OCI-LY7 (cell line): ENCODE measurements at regions not wholly inside any gene's neighbourhood (a gene's known extent, or its start where the extent isn't known, plus 50 kb on each side); places are given as distances from the start of the nearest gene placed in this dataset.

ENCODE experiments used
- BruUV-seq: library from RNA; stranded (reverse); fragments of 400-500 nt; replicated peaks from 2 replicates; lab custom pipeline; 2021; lab: Mats Ljungman, UMichigan
- CTCF ChIA-PET: fragments of 300-600 bp; sonication (Branson Sonifier 250); formaldehyde crosslinking; loops from one replicate; lab custom pipeline; 2022; ENCODE audit warnings: antibody characterized with exemption; ENCODE audit not compliant: unreplicated experiment; lab: Charles Lee
- POLR2A ChIA-PET: fragments of 300-600 bp; sonication (Branson Sonifier 250); formaldehyde crosslinking; loops from one replicate; lab custom pipeline; 2022; ENCODE audit warnings: antibody characterized with exemption; lab: Charles Lee
- DNase-seq: peaks from one replicate; pipeline ENCODE4 v3.0.0-alpha.2; 2015; ENCODE audit warnings: low spot score
- H2AFZ ChIP-seq: fragments of 200-600 bp; sonication (generic), shearing (Covaris generic); 2 replicates; pipeline ENCODE4 v1.6.1; 2014; ENCODE audit warnings: mild to moderate bottlenecking, antibody characterized with exemption, low read length, moderate library complexity
- H3K27ac ChIP-seq: fragments of 200-600 bp; sonication (generic); 2 replicates; pipeline ENCODE4 v1.5.1; 2014; ENCODE audit warnings: mixed run types, low read depth, mild to moderate bottlenecking, moderate library complexity, low read length, inconsistent platforms; ENCODE audit not compliant: poor library complexity, severe bottlenecking
- H3K36me3 ChIP-seq: fragments of 200-600 bp; sonication (generic); 2 replicates; pipeline ENCODE4 v1.6.1; 2014; ENCODE audit warnings: mild to moderate bottlenecking, antibody characterized with exemption, low read length, moderate library complexity, mixed read lengths; ENCODE audit not compliant: insufficient read depth
- H3K4me1 ChIP-seq: fragments of 200-600 bp; sonication (generic); 2 replicates; pipeline ENCODE4 v1.5.1; 2014; ENCODE audit warnings: mild to moderate bottlenecking, low read length; ENCODE audit not compliant: insufficient read depth, poor library complexity, severe bottlenecking
- H3K4me2 ChIP-seq: fragments of 200-600 bp; sonication (generic); 2 replicates; pipeline ENCODE4 v1.6.1; 2014; ENCODE audit warnings: mild to moderate bottlenecking, low read length
- H3K4me3 ChIP-seq: fragments of 200-600 bp; sonication (generic); 2 replicates; pipeline ENCODE4 v1.5.1; 2014; ENCODE audit warnings: mild to moderate bottlenecking, low read depth, low read length; ENCODE audit not compliant: poor library complexity, severe bottlenecking
- H3K79me2 ChIP-seq: fragments of 200-600 bp; sonication (generic); 2 replicates; pipeline ENCODE4 v1.6.1; 2016; ENCODE audit warnings: low read depth, mild to moderate bottlenecking, low read length, moderate library complexity, mixed read lengths; ENCODE audit not compliant: insufficient read depth
- H3K9me2 ChIP-seq: fragments of 200-600 bp; sonication (generic); 2 replicates; pipeline ENCODE4 v1.6.1; 2016; ENCODE audit warnings: mild to moderate bottlenecking, low read length, mixed read lengths; ENCODE audit not compliant: insufficient read depth
- H3K9me3 ChIP-seq: fragments of 200-600 bp; sonication (generic); 2 replicates; pipeline ENCODE4 v1.6.1; 2014; ENCODE audit warnings: mild to moderate bottlenecking, mixed run types, low read length, mixed read lengths
- H4K20me1 ChIP-seq: fragments of 200-600 bp; sonication (generic); 2 replicates; pipeline ENCODE4 v1.6.1; 2014; ENCODE audit warnings: mild to moderate bottlenecking, antibody characterized with exemption, low read length, moderate library complexity, mixed read lengths; ENCODE audit not compliant: insufficient read depth
- CTCF ChIP-seq: fragments of 200-600 bp; sonication (generic); conservative IDR thresholded peaks from 2 replicates; pipeline ENCODE4 v1.5.1; 2014; ENCODE audit warnings: mild to moderate bottlenecking, antibody characterized with exemption, low read length, moderate library complexity, mixed read lengths
- EZH2phosphoT487 ChIP-seq: fragments of 200-600 bp; sonication (generic); IDR thresholded peaks from 2 replicates; pipeline ENCODE4 v1.6.1; 2018; ENCODE audit warnings: low read depth, borderline replicate concordance, mild to moderate bottlenecking, mixed run types, antibody characterized with exemption, low read length, moderate library complexity, mixed read lengths
- intact Hi-C: fragments of 100-400 bp; cut with micrococcal nuclease; formaldehyde crosslinking; loops from one replicate; pipeline ENCODE4 v1.10.0; 2022; ENCODE audit not compliant: unreplicated experiment

GRCh38 chr1:157239936-157240335, 101.7 kb upstream of the ETV3 start:
- no peaks in the 10 kb centered on the region for H3K9me3 ChIP-seq
- no TSS peak for BruUV-seq
- TF ChIP-seq EZH2phosphoT487 (no peak), CTCF (no peak)
- intact Hi-C loops: no loop called here
- ChIA-PET CTCF (no interaction called here), POLR2A (no interaction called here)
- no peaks in the 10 kb centered on the region for H3K9me2 ChIP-seq
- no peaks in the 10 kb centered on the region for H3K79me2 ChIP-seq
- H3K36me3 ChIP-seq: no peaks in the 10 kb centered on the region
- DNase-seq: no peak
- H3K4me3 ChIP-seq: no peak overlapping the region
- no peak overlapping the region for H2AFZ ChIP-seq
- H3K27ac ChIP-seq: no peak overlapping the region
- no peaks in the 10 kb centered on the region for H3K4me1 ChIP-seq
- no peak overlapping the region for H3K4me2 ChIP-seq
- no peaks in the 10 kb centered on the region for H4K20me1 ChIP-seq

GRCh38 chr1:157238585-157238984, 100.4 kb upstream of the ETV3 start:
- H4K20me1 ChIP-seq: no peaks in the 10 kb centered on the region
- H3K9me3 ChIP-seq: no peaks in the 10 kb centered on the region
- H3K4me1 ChIP-seq: no peaks in the 10 kb centered on the region
- TF ChIP-seq EZH2phosphoT487: no peak
- no peak for TF ChIP-seq CTCF
- ChIA-PET CTCF (no interaction called here), POLR2A (no interaction called here)
- intact Hi-C loops: no loop called here
- H3K27ac ChIP-seq: no peak overlapping the region
- H3K4me3 ChIP-seq: no peak overlapping the region
- no peaks in the 10 kb centered on the region for H3K36me3 ChIP-seq
- no peak for DNase-seq
- no peaks in the 10 kb centered on the region for H3K79me2 ChIP-seq
- H3K4me2 ChIP-seq: no peak overlapping the region
- H3K9me2 ChIP-seq: no peaks in the 10 kb centered on the region
- no peak overlapping the region for H2AFZ ChIP-seq
- BruUV-seq: no TSS peak

GRCh38 chr1:157237981-157238380, 99.8 kb upstream of the ETV3 start:
- DNase-seq: no peak
- no TSS peak for BruUV-seq
- intact Hi-C loops: no loop called here
- TF ChIP-seq CTCF (no peak), EZH2phosphoT487 (no peak)
- ChIA-PET CTCF (no interaction called here), POLR2A (no interaction called here)
- Histone ChIP-seq H3K4me2 (no peak overlapping the region), H4K20me1 (no peaks in the 10 kb centered on the region), H3K36me3 (no peaks in the 10 kb centered on the region), H3K79me2 (no peaks in the 10 kb centered on the region), H3K9me3 (no peaks in the 10 kb centered on the region), H3K9me2 (no peaks in the 10 kb centered on the region), H3K4me3 (no peak overlapping the region), H3K27ac (no peak overlapping the region), H2AFZ (no peak overlapping the region), H3K4me1 (no peaks in the 10 kb centered on the region)
